ENCODE measurements at regions not wholly inside any gene's neighbourhood (a gene's known extent, or its start where the extent isn't known, plus 50 kb on each side); places are given as distances from the start of the nearest gene placed in this dataset.

DNA sequence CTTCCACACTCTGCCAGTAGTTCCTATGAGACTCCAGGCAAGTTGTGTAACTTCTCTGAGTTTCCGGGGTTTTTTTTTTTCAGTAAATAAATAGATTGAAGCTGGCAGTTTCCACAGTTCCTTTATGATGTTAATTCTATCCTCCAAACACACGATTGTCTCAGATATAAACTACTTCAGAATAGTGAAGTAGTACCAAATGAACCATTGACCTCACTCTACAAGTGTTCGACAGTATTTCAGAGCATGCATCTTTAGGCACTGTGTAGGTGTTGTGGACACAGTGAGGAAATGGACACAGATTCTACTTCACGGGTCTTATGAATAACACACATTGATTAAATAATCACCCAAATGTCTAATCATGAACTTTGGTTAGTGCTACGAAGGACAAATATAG, 136.1 kb upstream of the IGSF10 start:
- no peak overlapping the region for H3K27ac ChIP-seq (ENCODE audit: control insufficient read depth, insufficient read depth, low read length)
- TF ChIP-seq CTCF (optimal IDR thresholded peaks at IDR 0.05 in 1 of 3, IDR thresholded peaks at IDR 0.05 in 1 of 3, conservative IDR thresholded peaks at IDR 0.05 in 1 of 3; ENCODE audit: extremely low read depth in 1 of 3, insufficient read depth in 2 of 3, low read length in 3 of 3): no peak
- no peak for TF ChIP-seq EZH2 (IDR thresholded peaks at IDR 0.05; ENCODE audit: low read length)
- no peaks in the 10 kb centered on the region for H4K20me1 ChIP-seq (ENCODE audit: control insufficient read depth, extremely low read depth, insufficient read depth, low read length)
- no peaks in the 10 kb centered on the region for H3K79me2 ChIP-seq (ENCODE audit: control insufficient read depth, insufficient read depth, low read length)
- H3K4me3 ChIP-seq (ENCODE audit: control insufficient read depth in 2 of 3, extremely low read depth in 1 of 3, insufficient read depth in 2 of 3, low read depth in 1 of 3, low read length in 3 of 3): no peak overlapping the region
- no peak overlapping the region for H3K4me2 ChIP-seq (ENCODE audit: control insufficient read depth, extremely low read depth, insufficient read depth, low read depth, low read length)
- no peaks in the 10 kb centered on the region for H3K36me3 ChIP-seq (ENCODE audit: control insufficient read depth in 2 of 2, extremely low read depth in 1 of 2, insufficient read depth in 2 of 2, low read length in 2 of 2)
- no peaks in the 10 kb centered on the region for H3K9me3 ChIP-seq (ENCODE audit: control insufficient read depth, low read depth, low read length)
- no peaks in the 10 kb centered on the region for H3K4me1 ChIP-seq (ENCODE audit: control insufficient read depth, extremely low read depth, insufficient read depth, low read length)
- no peaks in the 10 kb centered on the region for H3K27me3 ChIP-seq (ENCODE audit: control insufficient read depth, extremely low read depth, insufficient read depth, low read length)
- DNase-seq (ENCODE audit: low read depth, low spot score) (no peak), FAIRE-seq (no peak)
- H2AFZ ChIP-seq (ENCODE audit: control insufficient read depth, low read length): no peak overlapping the region
- dilution Hi-C loops (cut with MboI; ENCODE audit: extremely low pct_ligation_motif_present, low sequenced_read_pairs): no loop called here
- no peak overlapping the region for H3K9ac ChIP-seq (ENCODE audit: control insufficient read depth, extremely low read depth, insufficient read depth, low read length)
- H3K9me1 ChIP-seq (ENCODE audit: control insufficient read depth, extremely low read depth, insufficient read depth, low read length): no peaks in the 10 kb centered on the region

DNA sequence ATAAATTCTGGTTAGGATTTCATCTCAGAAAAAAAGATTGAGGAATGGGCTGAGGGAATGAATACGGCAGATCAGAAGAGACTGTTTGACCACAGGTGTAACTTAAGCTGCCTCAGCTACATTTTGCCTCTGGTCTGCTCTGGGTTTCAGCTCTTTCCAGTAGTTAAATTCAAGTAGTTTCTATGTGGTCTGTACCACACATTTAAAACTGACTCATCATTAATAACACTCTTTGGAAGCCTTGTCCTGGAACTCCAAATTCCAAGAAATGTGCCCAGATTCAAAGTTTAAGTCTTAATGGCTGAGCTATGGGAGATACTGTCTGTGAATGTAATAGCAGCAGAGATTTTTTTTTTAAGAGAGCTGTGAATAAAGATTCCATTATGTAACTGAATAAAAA, 133.1 kb upstream of the IGSF10 start:
- Histone ChIP-seq H3K9me1 (ENCODE audit: control insufficient read depth, extremely low read depth, insufficient read depth, low read length) (no peaks in the 10 kb centered on the region), H3K4me1 (ENCODE audit: control insufficient read depth, extremely low read depth, insufficient read depth, low read length) (no peaks in the 10 kb centered on the region), H3K9me3 (ENCODE audit: control insufficient read depth, low read depth, low read length) (no peaks in the 10 kb centered on the region), H3K36me3 (ENCODE audit: control insufficient read depth in 2 of 2, extremely low read depth in 1 of 2, insufficient read depth in 2 of 2, low read length in 2 of 2) (no peaks in the 10 kb centered on the region), H3K9ac (ENCODE audit: control insufficient read depth, extremely low read depth, insufficient read depth, low read length) (no peak overlapping the region), H3K79me2 (ENCODE audit: control insufficient read depth, insufficient read depth, low read length) (no peaks in the 10 kb centered on the region), H4K20me1 (ENCODE audit: control insufficient read depth, extremely low read depth, insufficient read depth, low read length) (no peaks in the 10 kb centered on the region), H2AFZ (ENCODE audit: control insufficient read depth, low read length) (no peak overlapping the region), H3K4me2 (ENCODE audit: control insufficient read depth, extremely low read depth, insufficient read depth, low read depth, low read length) (no peak overlapping the region), H3K4me3 (ENCODE audit: control insufficient read depth in 2 of 3, extremely low read depth in 1 of 3, insufficient read depth in 2 of 3, low read depth in 1 of 3, low read length in 3 of 3) (no peak overlapping the region), H3K27me3 (ENCODE audit: control insufficient read depth, extremely low read depth, insufficient read depth, low read length) (no peaks in the 10 kb centered on the region), H3K27ac (ENCODE audit: control insufficient read depth, insufficient read depth, low read length) (no peak overlapping the region)
- dilution Hi-C loops (cut with MboI; ENCODE audit: extremely low pct_ligation_motif_present, low sequenced_read_pairs): no loop called here
- FAIRE-seq (no peak), DNase-seq (ENCODE audit: low read depth, low spot score) (no peak)
- TF ChIP-seq CTCF (optimal IDR thresholded peaks at IDR 0.05 in 1 of 3, IDR thresholded peaks at IDR 0.05 in 1 of 3, conservative IDR thresholded peaks at IDR 0.05 in 1 of 3; ENCODE audit: extremely low read depth in 1 of 3, insufficient read depth in 2 of 3, low read length in 3 of 3): no peak
- TF ChIP-seq EZH2 (IDR thresholded peaks at IDR 0.05; ENCODE audit: low read length): no peak
